Mammary epithelial cell (primary cell): ENCODE measurements at regions not wholly inside any gene's neighbourhood (a gene's known extent, or its start where the extent isn't known, plus 50 kb on each side); places are given as distances from the start of the nearest gene placed in this dataset.

Experiments used
- CTCF ChIP-seq, 2 donors: IDR thresholded peaks in 1 of 2; conservative IDR thresholded peaks in 1 of 2; 2 replicates each; pipeline ENCODE4 v1.5.1; 2011 to 2012; ENCODE audit warnings: inconsistent platforms in 2 of 2, low read length in 2 of 2, mild to moderate bottlenecking in 2 of 2, control low read depth in 1 of 2, low read depth in 1 of 2; ENCODE audit not compliant: insufficient read depth in 1 of 2; ENCODE audit errors: extremely low read depth in 1 of 2
- EZH2 ChIP-seq: IDR thresholded peaks from 2 replicates; pipeline ENCODE4 v1.6.1; 2012; ENCODE audit warnings: low read length, inconsistent platforms, borderline replicate concordance

- no peak for TF ChIP-seq CTCF (conservative IDR thresholded peaks at IDR 0.05 in 1 of 2, IDR thresholded peaks at IDR 0.05 in 1 of 2; ENCODE audit: extremely low read depth in 1 of 2, insufficient read depth in 1 of 2, low read depth in 1 of 2, low read length in 2 of 2)
- TF ChIP-seq EZH2: no peak
These were observed 553.2 kb downstream of the MAT2B start for GRCh38 chr5:164058621-164059020.
